HCT116 (cell line): ENCODE measurements at regions not wholly inside any gene's neighbourhood (a gene's known extent, or its start where the extent isn't known, plus 50 kb on each side); places are given as distances from the start of the nearest gene placed in this dataset.

Experiments used
- ATAC-seq: fragments of 200-7000 bp; cut with Tn5 transposase; 2 replicates; pipeline ENCODE4 v1.9.1; 2020; ENCODE audit warnings: mild to moderate bottlenecking, moderate library complexity
- BruUV-seq: library from RNA; stranded (reverse); fragments of 400-500 nt; replicated peaks from 2 replicates; lab custom pipeline; 2021; lab: Mats Ljungman, UMichigan
- CTCF ChIA-PET: fragments of 300-600 bp; sonication (Branson Sonifier 250); formaldehyde crosslinking; loops from one replicate; lab custom pipeline; 2021; ENCODE audit warnings: antibody characterized with exemption; lab: Charles Lee
- POLR2A ChIA-PET: fragments of 300-600, 350-600 bp; sonication (Branson Sonifier 250); formaldehyde crosslinking; loops from one replicate; lab custom pipeline; 2021; ENCODE audit warnings: antibody characterized with exemption; lab: Charles Lee
- RAD21 ChIA-PET, 2 experiments: fragments of 300-600 bp; sonication (Branson Sonifier 250); formaldehyde crosslinking; loops; one replicate each; lab custom pipeline; 2023; ENCODE audit warnings: low total read pairs in 2 of 2; ENCODE audit not compliant: uncharacterized antibody in 2 of 2, unreplicated experiment in 2 of 2, low non-redundant PET in 1 of 2; lab: Charles Lee
- DNase-seq: peaks from one replicate; pipeline ENCODE4 v3.0.0-alpha.2; 2010; ENCODE audit warnings: low read depth, low spot score
- H2AFZ ChIP-seq: fragments of 200-600 bp; shearing (Covaris generic), sonication (generic); 2 replicates; pipeline ENCODE4 v1.6.1; 2017; ENCODE audit warnings: low read depth, mixed run types, mixed read lengths, antibody characterized with exemption, low read length; ENCODE audit not compliant: poor library complexity, severe bottlenecking
- H3K27ac ChIP-seq: 2 replicates; pipeline ENCODE4 v1.5.1; 2012; ENCODE audit warnings: low read depth, low read length
- H3K27me3 ChIP-seq: fragments of 200-600 bp; sonication (generic); 2 replicates; pipeline ENCODE4 v1.6.1; 2016; ENCODE audit warnings: mixed run types, low read length, mixed read lengths; ENCODE audit not compliant: insufficient read depth
- H3K36me3 ChIP-seq, 2 experiments: fragments of 200-500 bp in 1 of 2; fragments of 200-600 bp in 1 of 2; sonication (Bioruptor generic) in 1 of 2; sonication (generic) in 1 of 2; 2 replicates each; pipeline versions ENCODE4 v1.5.1 to v1.6.1; 2014 to 2016; ENCODE audit warnings: low read length in 2 of 2, inconsistent platforms in 1 of 2, mixed read lengths in 1 of 2, mixed run types in 1 of 2; ENCODE audit not compliant: insufficient read depth in 2 of 2, control insufficient read depth in 1 of 2
- H3K4me1 ChIP-seq, 2 experiments: fragments of 200-600 bp in 1 of 2; sonication (generic) in 1 of 2; 2 replicates each; pipeline versions ENCODE4 v1.5.1 to v1.6.1; 2012 to 2017; ENCODE audit warnings: low read length in 2 of 2, inconsistent platforms in 1 of 2, mild to moderate bottlenecking in 1 of 2, mixed read lengths in 1 of 2, mixed run types in 1 of 2, moderate library complexity in 1 of 2; ENCODE audit not compliant: insufficient read depth in 2 of 2, control insufficient read depth in 1 of 2
- H3K4me2 ChIP-seq: fragments of 200-600 bp; sonication (generic); 2 replicates; pipeline ENCODE4 v1.6.1; 2017; ENCODE audit warnings: mixed run types, low read length, mixed read lengths
- H3K4me3 ChIP-seq, 2 experiments: fragments of 200-600 bp in 1 of 2; sonication (generic) in 1 of 2; replicated peaks in 1 of 2; 2 replicates each; pipeline ENCODE4 v1.5.1; 2011 to 2016; ENCODE audit warnings: low read length in 2 of 2, control low read depth in 1 of 2, low read depth in 1 of 2, mild to moderate bottlenecking in 1 of 2, mixed read lengths in 1 of 2, mixed run types in 1 of 2
- H3K79me2 ChIP-seq: fragments of 200-600 bp; sonication (generic); 2 replicates; pipeline ENCODE4 v1.6.1; 2017; ENCODE audit warnings: mild to moderate bottlenecking, mixed run types, low read length, moderate library complexity, mixed read lengths; ENCODE audit not compliant: insufficient read depth
- H3K9ac ChIP-seq: fragments of 200-600 bp; sonication (generic); 2 replicates; pipeline ENCODE4 v1.6.1; 2016; ENCODE audit warnings: low read length, mixed read lengths
- H3K9me2 ChIP-seq: fragments of 200-600 bp; sonication (generic), shearing (Covaris generic); 2 replicates; pipeline ENCODE4 v1.6.1; 2017; ENCODE audit warnings: mixed run types, mild to moderate bottlenecking, moderate library complexity; ENCODE audit not compliant: insufficient read depth
- H3K9me3 ChIP-seq, 2 experiments: fragments of 200-500 bp in 1 of 2; fragments of 200-600 bp in 1 of 2; sonication (Bioruptor generic) in 1 of 2; sonication (generic) in 1 of 2; 2 replicates each; pipeline ENCODE4 v1.6.1; 2014 to 2017; ENCODE audit warnings: low read length in 2 of 2, mixed read lengths in 2 of 2, inconsistent platforms in 1 of 2, low read depth in 1 of 2, mild to moderate bottlenecking in 1 of 2, mixed run types in 1 of 2, moderate library complexity in 1 of 2; ENCODE audit not compliant: control insufficient read depth in 1 of 2, insufficient read depth in 1 of 2
- H4K20me1 ChIP-seq: fragments of 200-600 bp; sonication (generic), shearing (Covaris generic); 2 replicates; pipeline ENCODE4 v1.6.1; 2017; ENCODE audit warnings: mixed run types, mild to moderate bottlenecking, moderate library complexity; ENCODE audit not compliant: insufficient read depth
- ELF1 ChIP-seq: IDR thresholded peaks from 2 replicates; pipeline ENCODE4 v1.6.1; 2012; ENCODE audit warnings: low read depth, borderline replicate concordance
- EZH2 ChIP-seq: fragments of 200-600 bp; sonication (generic); IDR thresholded peaks from 2 replicates; pipeline ENCODE4 v1.6.1; 2017; ENCODE audit warnings: antibody characterized with exemption, mixed run types
- EZH2phosphoT487 ChIP-seq: fragments of 200-600 bp; IDR thresholded peaks from 2 replicates; pipeline ENCODE4 v1.6.1; 2018; ENCODE audit warnings: antibody characterized with exemption, borderline replicate concordance
- JUND ChIP-seq: IDR thresholded peaks from 2 replicates; pipeline ENCODE4 v1.6.1; 2012
- POLR2A ChIP-seq: IDR thresholded peaks from 2 replicates; pipeline ENCODE4 v1.7.0; 2011; ENCODE audit warnings: borderline replicate concordance; ENCODE audit not compliant: insufficient read depth, insufficient read length; ENCODE audit errors: extremely low read depth
- POLR2AphosphoS5 ChIP-seq: IDR thresholded peaks from 2 replicates; pipeline ENCODE4 v1.6.1; 2011; ENCODE audit warnings: mild to moderate bottlenecking, low read depth, low read length, moderate library complexity
- SIN3A ChIP-seq: IDR thresholded peaks from 2 replicates; pipeline ENCODE4 v1.6.1; 2012; ENCODE audit warnings: low read depth
- SP1 ChIP-seq: IDR thresholded peaks from 2 replicates; pipeline ENCODE4 v1.6.1; 2012; ENCODE audit warnings: low read depth
- SRF ChIP-seq: IDR thresholded peaks from 2 replicates; pipeline ENCODE4 v1.6.1; 2012; ENCODE audit warnings: low read depth
- TCF7L2 ChIP-seq: IDR thresholded peaks from 2 replicates; pipeline ENCODE4 v1.7.0; 2011; ENCODE audit warnings: borderline replicate concordance, inconsistent platforms; ENCODE audit not compliant: insufficient read depth, insufficient read length; ENCODE audit errors: extremely low read depth
- YY1 ChIP-seq: IDR thresholded peaks from 2 replicates; pipeline ENCODE4 v1.6.1; 2011; ENCODE audit warnings: low read length, low read depth, moderate library complexity, mild to moderate bottlenecking; ENCODE audit not compliant: insufficient replicate concordance; ENCODE audit errors: extremely low read depth
- ZFX ChIP-seq: fragments of 450-650 bp; IDR thresholded peaks from 2 replicates; pipeline ENCODE4 v1.6.1; 2017
- ZNF274 ChIP-seq: fragments of 200-500 bp; sonication (Bioruptor generic); IDR thresholded peaks from 2 replicates; pipeline ENCODE4 v1.6.1; 2014; ENCODE audit warnings: mild to moderate bottlenecking, low read depth, low read length, inconsistent platforms
- intact Hi-C: fragments of 100-400 bp; cut with micrococcal nuclease; formaldehyde crosslinking; loops from 2 replicates; pipeline ENCODE4 v1.10.0; 2022
- TF ChIP-seq, protein P1 (sequence below): IDR thresholded peaks from 2 replicates; pipeline ENCODE4 v1.6.1; 2012
- TF ChIP-seq, protein P2 (sequence below): IDR thresholded peaks from 2 replicates; pipeline ENCODE4 v1.6.1; 2011; ENCODE audit warnings: mild to moderate bottlenecking, low read length, moderate library complexity; ENCODE audit not compliant: insufficient replicate concordance; ENCODE audit errors: extremely low read depth
- TF ChIP-seq, protein P3 (sequence below), 3 experiments: fragments of 200-600 bp in 1 of 3; sonication (generic) in 1 of 3; IDR thresholded peaks in 2 of 3; conservative IDR thresholded peaks in 1 of 3; 2 replicates each; pipeline ENCODE4 v1.5.1; 2012 to 2017; ENCODE audit warnings: low read depth in 2 of 3, low read length in 2 of 3, antibody characterized with exemption in 1 of 3, borderline replicate concordance in 1 of 3, control low read depth in 1 of 3, mild to moderate bottlenecking in 1 of 3, mixed read lengths in 1 of 3, mixed run types in 1 of 3, moderate library complexity in 1 of 3; ENCODE audit not compliant: insufficient read depth in 1 of 3

- DNase-seq = no peak
- TF ChIP-seq POLR2A = no peak
- no peak for TF ChIP-seq POLR2AphosphoS5
- no peak for TF ChIP-seq JUND
- TF ChIP-seq ZNF274 = no peak
- TF ChIP-seq, protein P1, sequence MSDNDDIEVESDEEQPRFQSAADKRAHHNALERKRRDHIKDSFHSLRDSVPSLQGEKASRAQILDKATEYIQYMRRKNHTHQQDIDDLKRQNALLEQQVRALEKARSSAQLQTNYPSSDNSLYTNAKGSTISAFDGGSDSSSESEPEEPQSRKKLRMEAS = no peak
- TF ChIP-seq SRF = no peak
- TF ChIP-seq YY1 = no peak
- TF ChIP-seq EZH2phosphoT487 = no peak
- TF ChIP-seq, protein P2, sequence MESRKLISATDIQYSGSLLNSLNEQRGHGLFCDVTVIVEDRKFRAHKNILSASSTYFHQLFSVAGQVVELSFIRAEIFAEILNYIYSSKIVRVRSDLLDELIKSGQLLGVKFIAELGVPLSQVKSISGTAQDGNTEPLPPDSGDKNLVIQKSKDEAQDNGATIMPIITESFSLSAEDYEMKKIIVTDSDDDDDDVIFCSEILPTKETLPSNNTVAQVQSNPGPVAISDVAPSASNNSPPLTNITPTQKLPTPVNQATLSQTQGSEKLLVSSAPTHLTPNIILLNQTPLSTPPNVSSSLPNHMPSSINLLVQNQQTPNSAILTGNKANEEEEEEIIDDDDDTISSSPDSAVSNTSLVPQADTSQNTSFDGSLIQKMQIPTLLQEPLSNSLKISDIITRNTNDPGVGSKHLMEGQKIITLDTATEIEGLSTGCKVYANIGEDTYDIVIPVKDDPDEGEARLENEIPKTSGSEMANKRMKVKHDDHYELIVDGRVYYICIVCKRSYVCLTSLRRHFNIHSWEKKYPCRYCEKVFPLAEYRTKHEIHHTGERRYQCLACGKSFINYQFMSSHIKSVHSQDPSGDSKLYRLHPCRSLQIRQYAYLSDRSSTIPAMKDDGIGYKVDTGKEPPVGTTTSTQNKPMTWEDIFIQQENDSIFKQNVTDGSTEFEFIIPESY = no peak
- no peak for TF ChIP-seq SP1
- no peak for TF ChIP-seq ZFX
- TF ChIP-seq SIN3A = no peak
- TF ChIP-seq TCF7L2 = no peak
- no peak for TF ChIP-seq ELF1
- no peak for TF ChIP-seq EZH2
- TF ChIP-seq, protein P3, sequence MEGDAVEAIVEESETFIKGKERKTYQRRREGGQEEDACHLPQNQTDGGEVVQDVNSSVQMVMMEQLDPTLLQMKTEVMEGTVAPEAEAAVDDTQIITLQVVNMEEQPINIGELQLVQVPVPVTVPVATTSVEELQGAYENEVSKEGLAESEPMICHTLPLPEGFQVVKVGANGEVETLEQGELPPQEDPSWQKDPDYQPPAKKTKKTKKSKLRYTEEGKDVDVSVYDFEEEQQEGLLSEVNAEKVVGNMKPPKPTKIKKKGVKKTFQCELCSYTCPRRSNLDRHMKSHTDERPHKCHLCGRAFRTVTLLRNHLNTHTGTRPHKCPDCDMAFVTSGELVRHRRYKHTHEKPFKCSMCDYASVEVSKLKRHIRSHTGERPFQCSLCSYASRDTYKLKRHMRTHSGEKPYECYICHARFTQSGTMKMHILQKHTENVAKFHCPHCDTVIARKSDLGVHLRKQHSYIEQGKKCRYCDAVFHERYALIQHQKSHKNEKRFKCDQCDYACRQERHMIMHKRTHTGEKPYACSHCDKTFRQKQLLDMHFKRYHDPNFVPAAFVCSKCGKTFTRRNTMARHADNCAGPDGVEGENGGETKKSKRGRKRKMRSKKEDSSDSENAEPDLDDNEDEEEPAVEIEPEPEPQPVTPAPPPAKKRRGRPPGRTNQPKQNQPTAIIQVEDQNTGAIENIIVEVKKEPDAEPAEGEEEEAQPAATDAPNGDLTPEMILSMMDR (IDR thresholded peaks at IDR 0.05 in 2 of 3, conservative IDR thresholded peaks at IDR 0.05 in 1 of 3; ENCODE audit: borderline replicate concordance in 1 of 3, insufficient read depth in 1 of 3, low read depth in 2 of 3, low read length in 2 of 3) = no peak
- CTCF ChIA-PET = no interaction called here
- Histone ChIP-seq H3K9me2 (no peaks in the 10 kb centered on the region), H3K4me1 (no peaks in the 10 kb centered on the region), H3K9ac (no peak overlapping the region), H3K4me3 (no peak overlapping the region), H3K79me2 (no peaks in the 10 kb centered on the region), H3K4me2 (no peak overlapping the region), H3K9me3 (peaks cover 10 to 14% of the 10 kb centered on the region in 2 experiments; a peak in 2 of 4 replicates), H2AFZ (no peak overlapping the region), H3K36me3 (no peaks in the 10 kb centered on the region), H4K20me1 (no peaks in the 10 kb centered on the region), H3K27ac (no peak overlapping the region), H3K27me3 (no peaks in the 10 kb centered on the region)
- RAD21 ChIA-PET = no interaction called here
- intact Hi-C loops = no loop called here
- POLR2A ChIA-PET = no interaction called here
- ATAC-seq = no peak
- no TSS peak for BruUV-seq
Measured at GRCh38 chr9:118262191-118262590, 558.0 kb downstream of the TLR4 start.
